GM18511 (cell line): ENCODE measurements at regions not wholly inside any gene's neighbourhood (a gene's known extent, or its start where the extent isn't known, plus 50 kb on each side); places are given as distances from the start of the nearest gene placed in this dataset.

Experiments used
- ATAC-seq: cut with Tn5 transposase; IDR thresholded peaks from one replicate; pipeline ENCODE4 v1.9.1; 2021; ENCODE audit warnings: mild to moderate bottlenecking, moderate library complexity; ENCODE audit not compliant: unreplicated experiment

GRCh38 chr4:175946472-175947116, 119.0 kb upstream of the WDR17 start:
- peak; percentile 44 for ATAC-seq

GRCh38 chr4:175947117-175947722, 118.4 kb upstream of the WDR17 start:
- ATAC-seq, result peak; percentile 73

- no peak for ATAC-seq
Measured at GRCh38 chr4:175951794-175952193, 113.8 kb upstream of the WDR17 start.

GRCh38 chr4:175953116-175953515, 112.5 kb upstream of the WDR17 start:
- no peak for ATAC-seq

GRCh38 chr4:175953960-175954521, 111.6 kb upstream of the WDR17 start:
- ATAC-seq, result peak; percentile 81

- ATAC-seq, result no peak
Measured at GRCh38 chr4:175954685-175955084, 111.0 kb upstream of the WDR17 start.

GRCh38 chr4:175961604-175962003, 104.0 kb upstream of the WDR17 start:
- peak; percentile 85 for ATAC-seq

GRCh38 chr4:175970072-175970471, 95.6 kb upstream of the WDR17 start:
- no peak for ATAC-seq

GRCh38 chr4:175970724-175971123, 94.9 kb upstream of the WDR17 start:
- no peak for ATAC-seq

- ATAC-seq, result no peak
Measured at GRCh38 chr4:175971388-175972179, 94.1 kb upstream of the WDR17 start.

- no peak for ATAC-seq
Measured at GRCh38 chr4:175973027-175973923, 92.4 kb upstream of the WDR17 start.

GRCh38 chr4:175983636-175984035, 82.0 kb upstream of the WDR17 start:
- no peak for ATAC-seq

- ATAC-seq, result no peak
Measured at GRCh38 chr4:175986668-175987067, 79.0 kb upstream of the WDR17 start.

- no peak for ATAC-seq
Measured at GRCh38 chr4:175988511-175988910, 77.1 kb upstream of the WDR17 start.

- ATAC-seq, result no peak
Measured at GRCh38 chr4:175996206-175996605, 69.4 kb upstream of the WDR17 start.

GRCh38 chr4:175997291-175997690, 68.3 kb upstream of the WDR17 start:
- no peak for ATAC-seq

- no peak for ATAC-seq
Measured at GRCh38 chr4:175998782-175999181, 66.9 kb upstream of the WDR17 start.

- no peak for ATAC-seq
Measured at GRCh38 chr4:175999944-176000343, 65.7 kb upstream of the WDR17 start.

- ATAC-seq, result peak; percentile 6
Measured at GRCh38 chr4:176001151-176002006, 64.3 kb upstream of the WDR17 start.
